ENCODE measurements at regions not wholly inside any gene's neighbourhood (a gene's known extent, or its start where the extent isn't known, plus 50 kb on each side); places are given as distances from the start of the nearest gene placed in this dataset.
"Not testable (repeated sequence)": the region's sequence is repeated elsewhere in the genome, so short reads cannot be mapped to it uniquely, and the experiment has no call there.

DNA sequence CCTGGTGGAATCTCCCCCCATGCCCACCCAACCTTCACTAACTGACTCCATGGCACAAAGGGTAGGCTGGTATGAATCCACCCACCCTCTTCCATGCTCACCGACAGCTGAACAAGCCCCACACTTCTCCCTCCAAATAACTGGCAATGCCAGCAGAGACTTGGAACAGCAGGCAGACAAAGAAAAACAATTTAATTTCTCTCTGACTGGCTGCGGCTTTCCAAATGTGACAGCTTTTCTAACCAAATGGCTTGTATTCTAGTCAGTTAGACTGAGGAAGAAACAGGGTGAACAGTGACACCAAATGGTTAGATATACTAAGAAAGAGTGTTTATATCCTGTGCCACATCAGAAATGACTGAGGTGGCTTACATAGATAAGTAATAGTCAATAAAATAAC, 199.3 kb upstream of the ADAMTS3 start:
- DNase-seq = no peak

DNA sequence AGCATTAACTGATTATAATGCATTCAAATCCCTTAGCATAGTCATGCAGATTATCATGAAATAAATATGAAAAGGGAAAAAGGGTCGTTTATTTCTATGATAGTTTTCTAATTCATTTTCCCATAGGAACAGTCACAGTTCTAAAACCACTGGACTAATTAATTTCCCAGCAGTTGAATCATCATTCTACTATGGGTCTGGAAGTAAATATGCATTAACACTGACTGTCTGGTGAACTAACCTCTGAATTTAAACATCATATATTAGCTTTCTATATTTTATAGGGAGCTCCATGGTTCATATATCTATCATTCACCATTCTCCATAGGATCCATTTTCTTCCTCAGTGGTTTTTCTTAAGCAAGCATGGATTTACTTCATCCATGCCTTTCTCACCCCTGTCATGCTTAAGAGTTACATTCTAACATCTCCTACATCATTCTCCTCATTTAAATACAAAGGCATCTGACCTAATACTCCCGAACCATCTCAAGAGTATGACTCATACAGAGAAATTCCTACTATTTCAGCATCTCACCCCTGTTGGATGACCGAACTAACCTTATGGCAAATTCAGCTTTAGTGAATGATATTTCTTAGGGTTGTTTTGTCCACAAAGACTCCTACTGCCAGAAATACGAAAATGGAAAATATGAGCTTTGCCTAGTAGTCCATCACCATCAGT, 198.7 kb upstream of the ADAMTS3 start:
- DNase-seq = no peak

DNA sequence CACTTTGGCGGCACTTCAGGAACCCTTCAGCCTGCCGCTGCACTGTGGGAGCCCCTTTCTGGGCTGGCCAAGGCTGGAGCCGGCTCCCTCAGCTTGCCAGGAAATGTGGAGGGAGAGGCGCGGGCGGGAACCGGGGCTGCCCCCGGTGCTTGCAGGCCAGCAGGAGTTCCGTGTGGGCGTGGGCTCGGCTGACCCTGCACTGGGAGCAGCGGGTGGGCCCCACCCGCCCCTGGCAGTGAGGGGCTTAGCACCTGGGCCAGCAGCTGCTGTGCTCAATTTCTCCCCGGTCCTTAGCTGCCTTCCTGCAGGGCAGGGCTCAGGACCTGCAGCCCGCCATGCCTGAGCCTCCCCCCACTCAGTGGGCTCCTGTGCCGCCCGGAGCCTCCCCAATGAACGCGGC, 196.8 kb upstream of the ADAMTS3 start:
- DNase-seq = not testable (repeated sequence)

DNA sequence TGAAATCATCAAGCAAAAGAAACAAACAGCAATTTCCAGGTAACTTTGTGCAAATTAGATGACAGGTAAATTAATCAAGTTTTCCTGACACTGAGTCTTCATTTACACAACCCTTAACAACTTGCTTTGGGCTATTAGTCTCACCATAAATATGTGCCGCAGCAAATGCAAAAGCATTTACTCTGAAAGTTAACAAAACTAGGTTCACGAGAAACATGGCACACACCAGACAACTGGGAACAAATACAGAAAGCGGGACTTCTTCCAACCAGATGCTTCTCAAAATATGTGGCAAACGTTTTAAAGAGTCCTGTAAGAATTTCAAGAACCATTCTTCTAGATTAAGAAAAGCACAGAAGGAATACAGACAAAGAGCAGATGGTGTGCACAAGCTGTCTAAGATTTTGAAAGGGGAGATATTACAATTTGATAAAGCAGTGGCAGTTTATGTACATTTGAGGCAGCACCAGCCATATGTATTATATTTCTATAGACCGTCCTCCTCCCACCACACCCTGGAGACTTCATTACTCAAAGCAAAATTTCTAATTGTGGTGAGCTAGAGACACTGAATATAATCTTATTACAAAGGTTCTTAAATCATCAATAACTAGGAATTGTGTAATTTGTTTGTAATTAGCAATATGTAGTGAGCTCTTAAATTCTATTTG, 192.5 kb upstream of the ADAMTS3 start:
- DNase-seq = no peak

DNA sequence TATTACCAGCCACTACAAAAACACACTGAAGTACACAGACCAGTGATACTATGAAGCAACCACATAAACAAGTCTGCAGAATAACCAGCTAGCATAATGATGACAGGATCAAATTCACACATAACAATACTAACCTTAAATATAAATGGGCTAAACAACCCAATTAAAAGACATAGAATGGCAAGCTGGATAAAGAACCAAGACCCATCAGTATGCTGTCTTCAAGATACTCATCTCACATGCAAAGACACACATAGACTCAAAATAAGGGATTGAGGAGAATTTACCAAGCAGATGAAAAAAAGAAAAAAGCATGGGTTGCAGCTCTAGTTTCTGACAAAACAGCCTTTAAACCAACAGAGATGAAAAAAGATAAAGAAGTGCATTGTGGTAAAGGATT, 184.4 kb upstream of the ADAMTS3 start:
- not testable (repeated sequence) for DNase-seq

DNA sequence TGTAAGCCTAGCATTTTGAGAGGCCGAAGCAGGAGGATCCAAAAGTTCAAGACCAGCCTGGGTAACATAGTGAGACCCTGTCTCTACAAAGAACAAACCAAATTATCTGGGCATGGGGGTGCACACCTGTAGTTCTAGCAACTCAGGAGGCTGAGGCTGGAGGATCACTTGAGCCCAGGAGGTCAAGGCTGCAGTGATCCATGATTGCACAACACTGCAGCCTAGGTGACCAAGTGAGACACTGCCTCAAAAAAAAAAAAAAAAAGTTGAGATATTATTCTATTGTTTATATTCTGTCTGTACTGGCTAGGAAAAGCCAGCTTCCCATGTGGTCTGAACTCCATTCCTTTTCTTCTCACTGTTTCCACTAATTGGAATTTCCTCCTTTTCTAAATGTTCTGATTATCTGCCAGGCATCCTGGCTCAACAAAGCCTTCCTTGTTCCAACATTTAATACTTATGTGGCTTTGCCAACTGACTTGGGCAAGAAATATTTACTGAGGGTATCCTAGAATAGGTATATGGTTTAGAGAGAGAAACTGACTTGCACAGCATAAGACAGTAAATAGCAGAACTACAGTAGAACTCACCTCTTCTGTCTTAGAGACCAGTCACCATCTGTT, 175.2 kb upstream of the ADAMTS3 start:
- DNase-seq = no peak

DNA sequence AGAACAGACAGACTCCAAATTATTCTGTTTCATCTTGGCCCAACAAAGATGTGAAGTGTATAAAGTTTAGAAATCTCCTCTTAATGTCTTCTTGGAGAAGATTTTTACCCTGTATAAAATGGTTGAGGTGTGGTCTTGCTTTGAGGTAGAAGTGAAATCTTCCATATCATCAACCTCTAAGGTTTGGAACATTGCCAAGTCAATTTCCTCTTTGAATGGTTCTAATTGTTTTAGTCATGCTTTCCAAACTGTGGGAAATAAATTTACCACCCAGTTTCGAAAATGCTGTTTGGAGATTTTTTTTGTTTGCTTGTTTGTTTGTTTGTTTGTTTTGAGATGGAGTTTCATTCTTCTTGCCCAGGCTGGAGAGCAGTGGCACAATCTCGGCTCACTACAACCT, 174.1 kb upstream of the ADAMTS3 start:
- no peak for DNase-seq

DNA sequence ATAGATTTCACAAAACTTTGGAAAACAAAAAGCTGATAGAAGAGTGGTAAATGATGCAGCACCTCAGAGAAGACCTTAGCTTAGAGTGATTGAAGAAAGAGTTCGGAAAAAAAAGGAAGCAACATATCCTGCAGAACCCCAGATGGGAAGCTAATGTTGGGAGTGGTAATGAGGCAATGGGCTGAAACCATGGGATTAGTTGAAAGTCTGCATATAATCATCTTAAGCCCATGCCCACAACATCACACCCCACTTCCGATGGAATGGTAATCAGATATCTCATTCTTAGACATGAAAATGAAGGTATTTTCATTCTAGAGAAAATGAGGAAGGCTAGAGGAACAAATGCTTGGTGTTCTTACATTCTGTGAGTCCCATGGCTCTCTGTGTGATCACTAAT, 146.3 kb upstream of the ADAMTS3 start:
- no peak for DNase-seq

DNA sequence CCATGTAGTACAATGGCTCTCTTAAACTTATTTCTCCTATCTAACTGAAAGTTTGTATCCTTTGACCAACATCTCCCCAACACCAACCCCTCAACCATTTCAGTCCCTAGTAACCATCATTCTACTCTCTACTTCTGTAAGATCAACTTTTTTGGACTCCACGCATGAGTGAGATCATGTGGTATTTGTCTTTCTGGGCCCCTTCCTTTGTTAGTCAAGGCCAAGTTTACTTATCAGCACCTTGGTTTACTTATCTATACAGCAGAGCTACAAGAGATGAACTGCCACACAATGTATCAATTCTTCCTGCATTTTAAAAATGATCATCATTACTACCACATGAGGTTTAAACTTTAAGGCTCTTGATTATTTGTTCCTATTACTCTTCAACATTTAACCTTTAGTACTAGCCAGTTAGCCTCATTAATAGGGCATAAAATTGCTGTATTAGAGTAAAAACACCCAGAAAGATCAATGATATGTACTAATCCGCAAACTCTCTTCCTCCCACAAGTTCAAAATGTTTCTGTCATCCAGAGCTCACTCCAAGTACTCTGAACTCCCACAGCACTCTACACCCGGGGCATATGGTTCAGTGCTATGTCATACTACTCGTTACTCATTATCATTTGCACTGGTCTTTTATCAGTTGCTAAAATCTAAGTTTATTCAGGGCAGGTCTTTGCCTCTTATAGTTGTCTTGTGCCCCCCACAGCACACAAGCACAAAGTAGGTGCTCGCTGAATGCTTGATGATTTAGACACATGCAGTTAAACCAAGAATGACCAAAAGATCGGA, 145.7 kb upstream of the ADAMTS3 start:
- DNase-seq = no peak

DNA sequence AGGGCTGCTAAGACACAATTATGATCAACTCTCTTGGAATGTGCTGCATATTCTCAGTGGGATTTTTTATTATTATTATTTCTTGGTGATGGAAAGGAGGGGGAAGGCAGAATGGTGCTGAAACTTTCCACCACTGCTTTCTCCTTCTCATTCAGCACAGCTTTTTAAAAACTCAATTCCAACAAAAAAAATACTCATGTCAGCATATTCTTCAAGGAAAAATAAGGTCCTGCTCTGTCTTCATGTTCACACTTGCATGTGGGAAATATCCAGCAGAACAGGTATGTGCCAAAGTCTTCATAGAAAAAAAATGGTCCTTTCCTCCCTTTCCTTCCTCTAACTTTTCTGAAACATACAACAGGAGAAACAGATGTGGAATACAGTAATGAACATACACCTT, 144.0 kb upstream of the ADAMTS3 start:
- no peak for DNase-seq

DNA sequence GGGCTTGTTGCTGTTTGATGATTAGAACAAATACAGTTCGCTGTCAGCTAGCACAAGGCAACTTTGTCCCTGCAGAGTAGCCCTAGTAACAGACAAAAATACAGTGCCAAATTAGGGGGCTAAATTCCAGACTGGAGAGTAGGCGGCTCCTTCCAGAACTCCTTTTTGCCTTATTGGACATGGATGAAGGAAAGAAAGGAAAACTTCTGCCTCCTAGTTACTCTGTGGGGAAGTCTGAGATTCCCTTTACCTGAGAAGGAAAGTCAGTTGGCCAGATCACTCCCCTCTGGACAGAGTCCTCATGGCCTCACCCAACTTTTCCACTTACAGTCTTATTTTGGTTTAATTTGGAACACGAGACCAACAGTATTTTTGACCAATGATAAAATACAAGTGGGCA, 140.5 kb upstream of the ADAMTS3 start:
- DNase-seq = no peak

DNA sequence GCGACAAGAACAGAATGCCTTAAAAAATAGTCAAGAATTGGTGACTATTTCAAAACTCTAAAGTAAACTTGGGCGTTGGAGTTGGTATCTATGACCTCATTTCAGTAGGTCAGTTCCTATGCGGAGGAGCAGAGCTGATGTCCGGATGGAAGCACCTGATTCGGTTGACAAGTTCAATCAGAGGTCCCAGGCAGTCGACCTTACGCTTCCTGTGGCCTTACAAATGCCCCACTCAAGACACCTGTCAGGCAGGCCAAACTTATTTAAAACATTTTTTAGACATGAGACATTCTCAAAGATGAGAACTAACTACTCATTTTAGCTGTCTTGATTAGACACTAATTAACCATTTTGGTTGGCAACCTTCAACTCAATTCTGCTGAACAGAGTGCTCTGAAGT, 137.7 kb upstream of the ADAMTS3 start:
- DNase-seq = no peak

DNA sequence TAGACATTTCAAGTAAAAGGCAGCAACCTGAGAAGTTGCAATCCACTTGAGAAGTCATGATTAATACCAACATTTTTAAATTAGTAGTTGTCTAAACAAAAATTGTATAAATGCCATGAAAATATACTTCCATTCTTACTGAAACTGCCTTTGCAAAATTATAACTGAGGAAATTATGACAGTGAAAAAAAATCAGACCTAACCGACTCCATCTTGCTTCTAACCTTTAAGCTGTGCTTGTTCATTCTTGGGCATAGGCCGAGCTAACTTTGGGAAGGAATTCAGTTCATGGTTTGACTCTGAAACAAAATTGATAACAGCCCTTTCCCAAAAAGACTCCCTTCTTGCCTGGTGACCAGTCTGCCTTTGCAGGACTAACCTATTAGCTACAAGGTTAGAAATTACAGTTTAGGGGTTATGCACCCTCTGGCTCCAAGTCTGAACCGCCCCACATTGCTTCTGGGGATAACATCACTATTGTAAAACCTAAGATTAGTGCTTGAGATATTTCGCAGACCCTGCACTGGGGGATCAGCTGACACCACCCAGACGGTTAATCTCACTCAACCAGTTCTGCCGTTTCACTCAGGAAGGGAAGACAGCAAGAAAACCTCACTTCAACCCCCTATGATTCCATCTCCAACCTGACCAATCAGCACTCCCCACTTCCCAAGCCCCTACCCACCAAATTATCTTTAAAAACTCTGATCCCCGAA, 136.1 kb upstream of the ADAMTS3 start:
- not testable (repeated sequence) for DNase-seq

DNA sequence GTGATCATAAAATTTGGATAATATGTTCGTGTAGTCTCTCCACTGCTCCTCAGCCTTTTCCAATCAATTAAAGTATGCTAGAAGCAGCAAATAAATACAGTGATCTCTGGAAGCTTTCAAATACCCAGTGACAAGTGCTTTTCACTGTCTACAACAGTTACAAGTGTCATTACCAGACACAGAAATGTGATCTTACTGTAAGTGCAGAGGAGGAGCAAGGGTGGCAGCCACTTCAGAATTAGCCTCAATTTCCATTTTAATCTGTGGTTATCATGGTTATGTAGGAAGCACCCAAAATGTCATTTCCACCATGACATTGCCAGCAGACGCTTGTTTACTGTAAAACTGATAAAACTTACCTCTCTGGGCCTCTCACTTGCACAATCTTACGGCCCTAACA, 133.9 kb upstream of the ADAMTS3 start:
- DNase-seq = no peak

DNA sequence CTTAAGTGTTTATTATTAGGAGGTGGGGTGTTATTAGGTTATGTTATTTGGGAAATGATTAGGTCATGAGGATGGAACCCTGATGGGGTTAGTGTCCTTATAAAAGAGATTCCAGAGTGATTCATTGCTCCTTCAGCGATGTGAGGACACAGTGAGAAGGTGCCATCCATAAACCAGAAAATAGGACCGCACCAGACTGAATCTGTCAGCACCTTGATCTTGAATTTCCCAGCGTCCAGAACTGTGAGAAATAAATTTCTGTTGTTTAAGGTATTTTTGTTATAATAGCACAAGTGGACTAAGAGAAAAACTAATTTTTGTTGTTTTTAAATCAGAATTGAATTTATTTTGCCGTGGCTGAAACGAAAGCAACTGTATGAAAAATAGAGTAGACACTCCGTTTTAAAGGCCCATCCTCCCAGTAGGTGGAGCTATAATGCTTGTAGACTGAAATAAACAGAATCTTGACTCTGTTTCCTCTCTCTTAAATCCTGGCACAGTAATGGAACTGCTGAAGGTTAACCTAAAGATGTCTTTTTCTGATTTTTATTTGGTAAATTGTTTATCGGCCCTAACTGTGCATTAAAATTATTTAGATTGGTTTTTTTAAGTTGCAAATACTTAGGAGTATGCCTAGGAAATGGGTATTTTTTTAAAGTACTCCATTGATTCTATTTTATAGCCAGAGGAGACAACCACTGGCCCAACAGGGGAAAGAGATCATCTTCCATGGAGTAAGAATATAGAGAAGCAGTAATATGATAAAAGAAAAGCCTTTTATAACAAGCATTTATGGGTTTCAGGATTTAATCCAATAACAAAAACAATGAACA, 133.2 kb upstream of the ADAMTS3 start:
- DNase-seq = peak; percentile 24 to 34

DNA sequence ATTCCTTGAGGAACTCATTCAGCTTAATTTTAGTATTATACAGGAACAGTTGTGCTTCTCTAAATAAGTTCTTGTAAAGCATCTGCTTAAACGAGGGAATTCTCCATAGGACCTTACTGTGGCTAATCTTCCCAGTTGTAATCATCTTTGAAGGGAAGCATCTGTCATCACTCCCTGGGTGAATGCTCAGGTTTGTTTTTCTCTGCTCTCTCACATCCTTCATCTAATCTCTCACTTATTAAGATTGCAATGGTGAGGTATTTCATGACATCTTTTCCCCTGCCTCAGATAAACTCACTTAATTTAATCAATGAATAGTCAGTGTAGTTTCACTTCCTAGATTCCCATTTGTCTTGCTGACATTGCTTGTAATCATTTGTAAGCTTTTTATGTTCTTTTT, 121.8 kb upstream of the ADAMTS3 start:
- DNase-seq = no peak

DNA sequence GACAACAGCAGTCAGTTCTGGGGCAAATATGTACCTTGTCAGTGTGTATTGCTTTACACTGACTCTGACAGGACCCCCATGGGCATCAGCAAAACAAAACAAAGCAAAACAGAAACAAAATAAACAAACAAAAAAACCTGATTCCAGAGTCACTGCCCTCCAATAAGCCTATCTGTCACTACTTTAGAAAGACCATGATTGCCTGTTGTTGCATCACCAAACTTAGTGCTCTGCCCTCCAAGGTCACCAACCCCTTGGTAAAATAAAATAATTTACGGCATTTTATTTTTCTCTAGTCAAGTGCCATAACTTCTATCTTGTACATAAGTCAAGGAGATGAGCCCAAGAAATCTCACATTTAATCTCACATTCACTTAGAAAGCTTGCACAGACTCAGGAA, 120.9 kb upstream of the ADAMTS3 start:
- DNase-seq = no peak

DNA sequence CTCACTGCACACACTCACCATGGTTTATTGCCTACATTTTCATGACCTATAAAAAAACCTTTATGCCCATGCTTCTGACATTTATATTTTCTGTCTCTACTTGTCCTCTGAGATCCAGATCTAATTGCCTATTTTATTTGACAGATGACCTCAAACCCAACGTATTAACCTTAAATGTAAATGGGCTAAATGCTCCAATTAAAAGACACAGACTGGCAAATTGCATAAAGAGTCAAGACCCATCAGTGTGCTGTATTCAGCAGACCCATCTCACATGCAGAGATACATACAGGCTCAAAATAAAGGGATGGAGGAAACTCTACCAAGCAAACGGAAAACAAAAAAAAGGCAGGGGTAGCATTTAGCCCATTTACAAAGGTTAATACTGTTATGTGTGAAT, 117.4 kb upstream of the ADAMTS3 start:
- DNase-seq = not testable (repeated sequence)

DNA sequence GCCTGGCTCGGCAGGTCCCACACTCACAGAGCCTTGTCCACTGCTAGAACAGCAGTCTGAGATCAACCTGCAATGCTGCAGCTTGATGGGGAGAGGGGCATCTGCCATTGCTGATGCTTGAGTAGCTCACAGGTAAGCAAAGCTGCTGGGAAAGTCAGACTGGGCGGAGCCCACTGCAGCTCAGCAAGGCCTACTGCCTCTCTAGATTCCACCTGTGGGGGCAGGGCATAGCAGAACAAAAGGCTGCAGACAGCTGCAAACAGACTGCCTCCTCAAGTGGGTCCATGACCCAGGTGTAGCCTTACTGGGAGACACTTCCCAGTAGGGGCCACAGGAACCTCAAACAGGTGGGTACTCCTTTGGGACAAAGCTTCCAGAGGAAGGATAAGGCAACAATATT, 110.6 kb upstream of the ADAMTS3 start:
- DNase-seq = no peak

DNA sequence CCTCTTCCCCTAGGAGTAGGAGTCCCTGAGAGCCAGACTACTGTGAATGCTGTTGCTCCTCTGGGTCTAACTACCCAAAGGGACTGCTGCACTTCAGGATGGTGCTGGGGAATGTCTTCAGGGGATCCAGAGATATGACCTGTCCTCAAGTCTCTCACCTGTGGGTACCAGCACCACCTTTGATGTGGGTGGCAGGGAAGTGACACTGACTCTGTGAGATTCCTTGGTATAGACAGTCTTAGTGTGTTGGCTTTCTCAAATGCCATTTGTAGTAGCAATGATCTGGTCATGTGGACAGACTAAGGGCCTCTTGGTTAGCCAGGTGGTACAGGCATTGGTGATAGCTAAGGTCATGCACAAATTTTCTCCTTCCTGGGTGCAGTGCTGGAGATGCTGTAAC, 108.9 kb upstream of the ADAMTS3 start:
- DNase-seq = no peak

DNA sequence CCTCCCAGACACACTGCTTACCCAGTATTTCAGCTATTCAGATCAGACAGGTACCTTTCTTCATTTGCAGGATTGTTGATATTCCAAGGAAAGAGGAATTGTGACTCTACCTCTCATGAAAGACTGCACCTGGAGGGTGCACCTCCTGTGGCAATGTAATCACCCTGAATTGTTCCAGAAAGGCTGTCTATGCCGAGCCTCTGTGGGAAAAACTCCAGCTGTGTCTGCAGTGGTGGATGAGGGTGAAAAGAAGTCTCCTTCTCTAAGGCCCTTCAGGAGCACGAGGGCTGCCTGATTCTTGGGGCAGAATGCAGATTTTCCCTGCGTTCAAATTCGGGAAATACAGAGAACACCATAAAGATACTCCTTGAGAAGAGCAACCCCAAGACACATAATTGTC, 108.2 kb upstream of the ADAMTS3 start:
- DNase-seq = no peak

DNA sequence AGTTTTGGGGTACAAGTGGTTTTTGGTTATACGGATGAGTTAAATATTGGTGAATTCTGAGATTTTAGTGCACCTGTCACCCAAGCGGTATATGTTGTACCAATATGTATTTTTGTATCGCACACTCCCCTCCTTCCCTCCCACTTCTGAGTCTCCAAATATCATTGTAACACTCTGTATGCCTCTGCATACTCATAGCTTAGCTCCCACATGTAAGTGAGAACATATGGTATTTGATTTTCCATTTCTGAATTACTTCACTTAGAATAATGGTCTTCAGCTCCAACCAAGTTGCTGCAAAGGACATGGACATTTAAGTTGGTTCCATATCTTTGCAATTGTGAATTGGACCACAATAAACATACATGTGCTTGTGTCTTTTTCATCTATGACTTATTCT, 103.0 kb upstream of the ADAMTS3 start:
- DNase-seq = no peak
